ENCODE measurements at regions not wholly inside any gene's neighbourhood (a gene's known extent, or its start where the extent isn't known, plus 50 kb on each side); places are given as distances from the start of the nearest gene placed in this dataset.
"Not testable (repeated sequence)": the region's sequence is repeated elsewhere in the genome, so short reads cannot be mapped to it uniquely, and the experiment has no call there.

DNA sequence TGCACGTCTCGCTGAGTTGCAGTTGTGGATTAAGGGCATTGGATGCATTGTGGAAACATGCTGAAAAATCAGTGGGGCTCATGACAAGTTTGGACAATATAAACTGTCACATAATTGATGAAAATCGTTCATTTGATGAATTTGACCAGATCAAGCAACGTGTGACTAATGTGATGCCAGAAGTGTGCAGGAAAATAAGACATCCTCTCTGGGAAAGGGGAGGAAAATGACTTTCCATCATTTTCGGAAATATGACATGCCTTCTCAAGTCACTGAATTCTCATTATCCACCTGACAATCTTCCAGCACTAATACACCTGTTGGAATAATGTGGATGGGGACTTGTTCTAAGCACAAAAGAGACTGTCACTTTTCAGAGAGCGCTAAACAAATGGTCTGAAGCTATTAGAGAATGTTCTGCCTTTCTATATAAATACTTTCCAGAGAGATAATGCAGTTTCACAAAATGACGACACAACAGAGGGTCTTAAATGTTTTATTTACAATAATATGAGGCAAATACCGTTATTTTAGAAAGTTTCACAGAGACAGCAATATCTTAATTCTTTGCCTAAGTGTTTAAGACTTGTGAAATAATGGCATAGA lies 1741.9 kb upstream of the RAG2 start:
- intact Hi-C loops (cut with DNase I): no loop called here
- H3K4me3 ChIP-seq: no peak overlapping the region
- H3K27me3 ChIP-seq: no peaks in the 10 kb centered on the region
- ATAC-seq (no peak), DNase-seq (no peak)
- TF ChIP-seq, protein P1, sequence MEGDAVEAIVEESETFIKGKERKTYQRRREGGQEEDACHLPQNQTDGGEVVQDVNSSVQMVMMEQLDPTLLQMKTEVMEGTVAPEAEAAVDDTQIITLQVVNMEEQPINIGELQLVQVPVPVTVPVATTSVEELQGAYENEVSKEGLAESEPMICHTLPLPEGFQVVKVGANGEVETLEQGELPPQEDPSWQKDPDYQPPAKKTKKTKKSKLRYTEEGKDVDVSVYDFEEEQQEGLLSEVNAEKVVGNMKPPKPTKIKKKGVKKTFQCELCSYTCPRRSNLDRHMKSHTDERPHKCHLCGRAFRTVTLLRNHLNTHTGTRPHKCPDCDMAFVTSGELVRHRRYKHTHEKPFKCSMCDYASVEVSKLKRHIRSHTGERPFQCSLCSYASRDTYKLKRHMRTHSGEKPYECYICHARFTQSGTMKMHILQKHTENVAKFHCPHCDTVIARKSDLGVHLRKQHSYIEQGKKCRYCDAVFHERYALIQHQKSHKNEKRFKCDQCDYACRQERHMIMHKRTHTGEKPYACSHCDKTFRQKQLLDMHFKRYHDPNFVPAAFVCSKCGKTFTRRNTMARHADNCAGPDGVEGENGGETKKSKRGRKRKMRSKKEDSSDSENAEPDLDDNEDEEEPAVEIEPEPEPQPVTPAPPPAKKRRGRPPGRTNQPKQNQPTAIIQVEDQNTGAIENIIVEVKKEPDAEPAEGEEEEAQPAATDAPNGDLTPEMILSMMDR (IDR thresholded peaks at IDR 0.05): no peak
- no peak overlapping the region for H3K27ac ChIP-seq
- no peaks in the 10 kb centered on the region for H3K4me1 ChIP-seq
- H3K36me3 ChIP-seq: no peaks in the 10 kb centered on the region
- H3K9me3 ChIP-seq: peaks cover 0 to 28% (median 0%) of the 10 kb centered on the region in 11 donors
- WGBS, 2 donors: 73 to 81% methylated on average over 8 of the region's 8 CpGs

DNA sequence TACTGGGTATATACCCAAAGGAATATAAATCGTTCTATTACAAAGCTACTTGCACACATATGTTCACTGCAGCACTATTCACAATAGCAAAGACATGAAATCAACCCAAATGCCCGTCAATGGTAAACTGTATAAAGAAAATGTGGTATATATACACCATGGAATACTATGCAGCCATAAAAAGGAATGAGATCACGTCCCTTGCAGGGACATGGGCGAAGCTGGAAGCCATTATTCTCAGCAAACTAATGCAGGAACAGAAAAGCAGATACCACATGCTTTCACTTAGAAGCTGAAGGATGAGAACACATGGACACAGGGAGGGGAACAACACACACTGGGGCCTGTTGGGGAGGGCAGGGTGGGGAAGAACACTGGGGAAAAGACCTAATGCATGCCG lies 1740.0 kb upstream of the RAG2 start:
- intact Hi-C loops (cut with DNase I); H3K4me1 ChIP-seq; H3K36me3 ChIP-seq; H3K4me3 ChIP-seq; DNase-seq; H3K27ac ChIP-seq; ATAC-seq; H3K27me3 ChIP-seq: not testable (repeated sequence)
- WGBS, 2 donors: 80 to 81% methylated on average over 5 of the region's 5 CpGs
- peaks cover 0 to 27% (median 0%) of the 10 kb centered on the region in 11 donors for H3K9me3 ChIP-seq

DNA sequence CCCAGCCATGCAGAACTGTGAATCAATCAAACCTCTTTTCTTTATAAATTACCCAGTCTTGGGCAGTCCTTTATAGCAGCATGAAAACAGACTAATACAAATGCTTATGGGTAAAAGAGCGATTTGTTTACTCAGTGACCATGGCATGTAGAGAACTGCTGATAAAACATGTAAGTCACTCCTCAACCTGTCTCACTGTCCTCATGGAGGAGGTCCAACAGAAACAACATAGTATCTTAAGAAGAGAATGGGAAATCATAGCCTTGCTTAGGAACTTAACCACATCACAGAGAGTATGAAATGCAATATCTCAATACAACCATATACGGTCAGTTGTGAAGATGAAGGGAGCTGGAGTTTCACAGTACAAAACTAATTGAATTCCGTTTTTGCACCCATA lies 1734.0 kb upstream of the RAG2 start:
- no peak overlapping the region for H3K27ac ChIP-seq
- H3K36me3 ChIP-seq: no peaks in the 10 kb centered on the region
- DNase-seq (no peak), ATAC-seq (no peak)
- no peak overlapping the region for H3K4me3 ChIP-seq
- peaks cover 0 to 8% (median 0%) of the 10 kb centered on the region in 11 donors for H3K9me3 ChIP-seq
- WGBS, 2 donors: 89% methylated on average over 3 of the region's 3 CpGs
- H3K4me1 ChIP-seq: no peaks in the 10 kb centered on the region
- intact Hi-C loops (cut with DNase I): no loop called here
- TF ChIP-seq, protein P1 (IDR thresholded peaks at IDR 0.05): no peak
- no peaks in the 10 kb centered on the region for H3K27me3 ChIP-seq

DNA sequence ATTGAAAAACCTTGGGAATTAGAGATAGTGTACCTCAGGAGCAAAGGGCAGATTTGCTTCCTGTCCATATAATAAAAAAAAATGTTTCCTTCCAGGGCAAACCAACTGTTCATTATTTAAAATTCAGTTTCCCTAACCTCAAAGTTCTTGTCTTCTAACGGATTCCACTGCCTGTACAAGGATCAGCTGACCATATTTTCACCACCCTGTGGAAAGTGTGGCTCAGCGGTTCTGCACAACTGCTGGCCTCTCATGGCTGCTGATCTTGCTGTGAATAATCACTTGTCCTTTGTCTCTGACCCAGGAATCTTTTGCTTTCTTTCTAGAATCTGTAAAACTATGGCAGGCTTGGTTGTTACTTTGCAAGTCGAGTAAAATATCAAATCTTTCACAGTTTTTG lies 1732.5 kb upstream of the RAG2 start:
- Histone ChIP-seq H3K4me1 (no peaks in the 10 kb centered on the region), H3K36me3 (no peaks in the 10 kb centered on the region), H3K27me3 (no peaks in the 10 kb centered on the region), H3K27ac (no peak overlapping the region), H3K9me3 (peaks cover 0 to 8% (median 0%) of the 10 kb centered on the region in 11 donors), H3K4me3 (no peak overlapping the region)
- TF ChIP-seq, protein P1 (IDR thresholded peaks at IDR 0.05): no peak
- ATAC-seq (no peak), DNase-seq (no peak)
- intact Hi-C loops (cut with DNase I): no loop called here
- WGBS, 2 donors: 70 to 76% methylated on average over 3 of the region's 3 CpGs

DNA sequence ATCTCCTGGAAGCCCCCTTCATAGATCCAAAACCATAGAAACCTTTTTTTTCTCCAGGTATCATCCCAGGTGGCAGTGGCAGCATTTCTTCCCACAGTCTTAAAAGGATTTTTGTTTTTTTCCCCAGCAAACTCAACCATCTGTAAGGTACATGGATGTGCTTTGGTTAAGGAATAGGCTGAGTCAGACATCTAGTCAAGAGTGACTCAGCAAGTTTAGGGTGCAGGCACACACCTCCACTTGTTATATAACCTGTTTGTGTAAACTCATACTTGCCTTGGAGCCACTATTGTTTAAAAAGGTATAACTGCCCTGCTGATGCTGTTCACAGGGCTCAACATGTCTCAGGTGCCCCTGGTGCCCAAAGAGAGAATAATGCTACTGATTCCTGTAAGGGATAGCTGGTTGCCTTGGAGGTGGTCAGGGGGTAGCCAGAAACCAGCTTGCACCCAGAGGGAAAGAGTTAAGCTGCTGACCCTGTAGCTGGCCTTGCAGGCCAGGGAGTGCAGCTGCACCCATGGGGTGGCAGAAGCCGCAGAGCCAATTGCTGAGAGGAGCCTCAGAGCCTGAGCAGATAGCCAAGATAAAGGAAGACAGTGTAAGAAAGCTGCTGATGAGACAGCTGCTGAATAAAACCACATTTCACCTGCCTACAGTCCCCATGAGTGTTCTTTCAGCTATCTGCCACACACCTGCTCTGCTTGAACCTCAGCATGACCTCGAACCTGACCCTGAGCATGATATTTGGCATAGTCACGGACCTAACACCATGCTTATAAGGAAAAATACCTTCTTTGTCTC lies 1726.1 kb upstream of the RAG2 start:
- no peak for ATAC-seq
- TF ChIP-seq, protein P1 (IDR thresholded peaks at IDR 0.05): no peak
- Histone ChIP-seq H3K36me3 (no peaks in the 10 kb centered on the region), H3K27me3 (no peaks in the 10 kb centered on the region), H3K9me3 (peaks cover 0 to 8% (median 0%) of the 10 kb centered on the region in 11 donors), H3K4me3 (no peak overlapping the region), H3K27ac (no peak overlapping the region), H3K4me1 (no peaks in the 10 kb centered on the region)
- intact Hi-C loops (cut with DNase I): no loop called here
- WGBS, 2 donors: 43 to 53% methylated on average over 3 of the region's 3 CpGs
- DNase-seq: no peak

Data from heart right ventricle (tissue), 16 donors.